ENCODE measurements at regions not wholly inside any gene's neighbourhood (a gene's known extent, or its start where the extent isn't known, plus 50 kb on each side); places are given as distances from the start of the nearest gene placed in this dataset.

DNA sequence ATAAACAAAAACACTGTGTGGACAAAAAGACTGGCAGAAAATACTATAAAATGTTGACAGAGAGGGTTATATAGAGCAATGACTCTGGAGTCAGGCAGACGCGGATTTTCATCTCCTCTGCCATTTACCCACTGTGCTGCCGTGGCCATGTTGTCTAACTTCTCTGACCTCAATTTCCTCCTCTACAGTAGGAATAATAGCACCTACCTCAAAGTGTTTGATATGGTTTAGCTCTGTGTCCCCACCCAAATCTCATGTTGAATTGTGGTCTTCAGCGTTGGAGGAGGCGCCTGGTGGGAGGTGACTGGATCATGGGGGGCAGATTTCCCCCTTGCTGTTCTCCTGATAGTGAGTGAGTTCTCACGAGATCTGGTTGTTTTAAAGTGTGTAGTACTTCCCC is 78.2 kb upstream of the CALN1 start:
- DNase-seq (ENCODE audit: extremely low read depth, low read depth), result no peak
- no peak for TF ChIP-seq CTCF (IDR thresholded peaks at IDR 0.05; ENCODE audit: low read depth, low read length, missing control alignments)
- H3K4me3 ChIP-seq (replicated peaks; ENCODE audit: low read depth, low read length), result no peak overlapping the region

DNA sequence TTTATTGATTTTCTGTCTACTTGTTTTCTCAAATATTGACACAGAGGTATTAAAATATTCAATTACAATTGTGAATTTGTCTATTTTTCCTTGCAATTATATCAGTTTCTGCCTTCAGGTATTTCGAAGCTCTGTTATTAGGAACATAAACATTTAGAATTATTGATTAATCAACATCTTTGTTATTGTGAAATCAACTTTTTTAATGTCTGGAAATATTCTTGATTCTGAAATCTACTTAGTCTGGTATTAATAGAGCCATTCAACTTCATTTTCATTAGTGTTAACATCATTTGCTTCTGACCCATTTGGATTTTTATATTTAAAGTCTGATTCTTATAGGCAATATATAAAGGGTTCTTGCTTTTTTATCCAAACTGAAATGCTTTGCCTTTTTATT is 69.8 kb upstream of the CALN1 start:
- no peak for DNase-seq (ENCODE audit: extremely low read depth, low read depth)
- H3K4me3 ChIP-seq (replicated peaks; ENCODE audit: low read depth, low read length), result no peak overlapping the region
- TF ChIP-seq CTCF (IDR thresholded peaks at IDR 0.05; ENCODE audit: low read depth, low read length, missing control alignments), result no peak

- no peak overlapping the region for H3K4me3 ChIP-seq (replicated peaks; ENCODE audit: low read depth, low read length)
- DNase-seq (ENCODE audit: extremely low read depth, low read depth), result no peak
- TF ChIP-seq CTCF (IDR thresholded peaks at IDR 0.05; ENCODE audit: low read depth, low read length, missing control alignments), result no peak
Measured at GRCh38 chr7:72476608-72477305, 64.6 kb upstream of the CALN1 start.

DNA sequence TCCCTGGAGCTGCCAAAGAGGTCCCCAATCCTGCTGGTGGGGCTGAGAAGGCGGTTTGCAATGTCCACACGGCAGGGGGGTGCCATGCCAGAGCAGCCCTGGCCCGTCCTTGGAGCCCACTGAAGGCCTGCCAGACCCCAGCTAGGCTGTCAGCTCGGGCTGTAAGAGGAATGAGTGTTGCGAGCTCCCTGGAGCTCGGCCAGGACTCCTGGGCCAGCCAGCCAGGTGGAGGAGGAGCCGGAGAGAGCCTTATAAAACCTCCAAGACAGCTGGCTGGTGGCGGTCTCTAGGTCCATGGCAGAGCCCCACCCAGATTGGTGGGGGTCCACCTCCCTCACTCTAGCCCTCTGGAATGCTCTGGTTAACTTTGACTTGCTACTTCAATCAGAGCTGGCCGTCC is 55.1 kb upstream of the CALN1 start:
- no peak overlapping the region for H3K4me3 ChIP-seq (replicated peaks; ENCODE audit: low read depth, low read length)
- no peak for TF ChIP-seq CTCF (IDR thresholded peaks at IDR 0.05; ENCODE audit: low read depth, low read length, missing control alignments)
- DNase-seq (ENCODE audit: extremely low read depth, low read depth), result no peak

DNA sequence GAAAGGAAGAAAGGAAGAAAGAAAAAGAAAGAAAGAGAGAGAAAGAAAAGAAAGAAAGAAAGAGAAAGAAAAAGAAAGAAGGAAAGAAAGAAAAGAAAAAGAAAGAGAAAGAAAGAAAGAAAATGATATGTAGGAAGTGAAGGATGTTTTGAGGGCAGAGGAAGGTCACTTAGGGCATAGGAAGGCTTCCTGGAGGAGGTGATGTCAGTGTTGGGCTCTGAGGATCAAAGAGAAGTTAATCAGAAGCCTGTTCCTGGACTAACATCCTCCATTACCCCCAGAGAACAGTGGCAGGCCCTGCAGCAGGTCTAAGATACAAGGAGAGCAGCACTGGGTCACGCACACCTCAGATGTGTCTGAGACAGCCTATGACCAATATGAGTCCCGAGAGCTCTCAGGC is 54.7 kb upstream of the CALN1 start:
- no peak for DNase-seq (ENCODE audit: extremely low read depth, low read depth)
- no peak overlapping the region for H3K4me3 ChIP-seq (replicated peaks; ENCODE audit: low read depth, low read length)
- no peak for TF ChIP-seq CTCF (IDR thresholded peaks at IDR 0.05; ENCODE audit: low read depth, low read length, missing control alignments)

GRCh38 chr7:72465521-72465920 is 53.4 kb upstream of the CALN1 start:
- no peak for TF ChIP-seq CTCF (IDR thresholded peaks at IDR 0.05; ENCODE audit: low read depth, low read length, missing control alignments)
- DNase-seq (ENCODE audit: extremely low read depth, low read depth), result no peak
- no peak overlapping the region for H3K4me3 ChIP-seq (replicated peaks; ENCODE audit: low read depth, low read length)

- DNase-seq (ENCODE audit: extremely low read depth, low read depth), result no peak
- no peak overlapping the region for H3K4me3 ChIP-seq (replicated peaks; ENCODE audit: low read depth, low read length)
- TF ChIP-seq CTCF (IDR thresholded peaks at IDR 0.05; ENCODE audit: low read depth, low read length, missing control alignments), result no peak
Measured at GRCh38 chr7:72462311-72462710, 50.2 kb upstream of the CALN1 start.

All from HFF-Myc (cell line).